CD14-positive monocyte (primary cell): ENCODE measurements at regions not wholly inside any gene's neighbourhood (a gene's known extent, or its start where the extent isn't known, plus 50 kb on each side); places are given as distances from the start of the nearest gene placed in this dataset.
"Not testable (repeated sequence)": the region's sequence is repeated elsewhere in the genome, so short reads cannot be mapped to it uniquely, and the experiment has no call there.

Experiments used
- DNase-seq, 3 donors: peaks; one replicate each; pipeline ENCODE4 v3.0.0-alpha.2; 2011 to 2022
- H2AFZ ChIP-seq: 2 replicates; pipeline ENCODE4 v1.6.0; 2012; ENCODE audit warnings: mild to moderate bottlenecking, low read depth, low read length, inconsistent platforms; ENCODE audit not compliant: insufficient read depth, poor library complexity, severe bottlenecking
- H3K27ac ChIP-seq, 2 donors: 1 replicate in 1 of 2; 2 replicates in 1 of 2; pipeline ENCODE4 v1.5.1; 2012 to 2013; ENCODE audit warnings: low read length in 2 of 2, control low read depth in 1 of 2, inconsistent platforms in 1 of 2, low read depth in 1 of 2, mild to moderate bottlenecking in 1 of 2
- H3K27me3 ChIP-seq, 2 donors: one replicate each; pipeline versions ENCODE4 v1.6.0 to v1.6.1; 2011 to 2013; ENCODE audit warnings: low read length in 2 of 2; ENCODE audit not compliant: control insufficient read depth in 2 of 2, insufficient read depth in 2 of 2
- H3K36me3 ChIP-seq, 2 donors: replicated peaks in 1 of 2; 1 replicate in 1 of 2; 2 replicates in 1 of 2; pipeline versions ENCODE4 v1.5.1 to v1.6.1; 2012 to 2013; ENCODE audit warnings: low read length in 2 of 2, control low read depth in 1 of 2, inconsistent platforms in 1 of 2, mild to moderate bottlenecking in 1 of 2; ENCODE audit not compliant: insufficient read depth in 2 of 2, control insufficient read depth in 1 of 2
- H3K4me1 ChIP-seq, 2 donors: 1 replicate in 1 of 2; 2 replicates in 1 of 2; pipeline versions ENCODE4 v1.5.1 to v1.6.1; 2012 to 2013; ENCODE audit warnings: low read length in 2 of 2, control low read depth in 1 of 2, inconsistent platforms in 1 of 2, mild to moderate bottlenecking in 1 of 2, moderate library complexity in 1 of 2; ENCODE audit not compliant: insufficient read depth in 2 of 2, control insufficient read depth in 1 of 2
- H3K4me2 ChIP-seq: replicated peaks from 2 replicates; pipeline ENCODE3; 2012; ENCODE audit warnings: low read length, moderate library complexity, mild to moderate bottlenecking; ENCODE audit not compliant: poor library complexity, severe bottlenecking; ENCODE audit errors: extremely low read depth
- H3K4me3 ChIP-seq, 3 experiments: fragments of 200-600 bp in 1 of 3; sonication (generic) in 1 of 3; replicated peaks in 1 of 3; 1 replicate in 2 of 3; 2 replicates in 1 of 3; pipeline ENCODE4 v1.5.1; 2011 to 2013; ENCODE audit warnings: low read length in 3 of 3, mild to moderate bottlenecking in 3 of 3, control low read depth in 2 of 3, low read depth in 2 of 3, inconsistent platforms in 1 of 3, moderate library complexity in 1 of 3
- H3K79me2 ChIP-seq: 2 replicates; pipeline ENCODE4 v1.6.0; 2012; ENCODE audit warnings: mild to moderate bottlenecking, control low read depth, inconsistent platforms, low read length, moderate library complexity; ENCODE audit not compliant: insufficient read depth
- H3K9ac ChIP-seq: 2 replicates; pipeline ENCODE4 v1.6.0; 2017; ENCODE audit warnings: low read length, mild to moderate bottlenecking; ENCODE audit not compliant: insufficient read depth, poor library complexity, severe bottlenecking
- H3K9me3 ChIP-seq, 2 donors: replicated peaks in 1 of 2; 1 replicate in 1 of 2; 2 replicates in 1 of 2; pipeline versions ENCODE4 v1.5.1 to v1.6.1; 2012 to 2013; ENCODE audit warnings: low read length in 2 of 2, control low read depth in 1 of 2; ENCODE audit not compliant: control insufficient read depth in 1 of 2, insufficient read depth in 1 of 2
- H4K20me1 ChIP-seq: 2 replicates; pipeline ENCODE4 v1.6.0; 2012; ENCODE audit warnings: mild to moderate bottlenecking, low read length, control low read depth, moderate library complexity; ENCODE audit not compliant: insufficient read depth
- H3K27ac Mint-ChIP-seq, 7 donors: one replicate each; pipeline ENCODE4 v1.8.0; 2020; ENCODE audit warnings: mild to moderate bottlenecking in 7 of 7, mixed read lengths in 7 of 7, moderate library complexity in 6 of 7, inconsistent platforms in 2 of 7
- H3K27me3 Mint-ChIP-seq, 3 donors: one replicate each; pipeline ENCODE4 v1.8.0; 2021 to 2022; ENCODE audit warnings: low read depth in 3 of 3, mild to moderate bottlenecking in 3 of 3, mixed read lengths in 3 of 3, moderate library complexity in 3 of 3, inconsistent platforms in 1 of 3
- H3K36me3 Mint-ChIP-seq, 2 donors: one replicate each; pipeline ENCODE4 v1.8.0; 2020; ENCODE audit warnings: mixed read lengths in 2 of 2, inconsistent platforms in 1 of 2, mild to moderate bottlenecking in 1 of 2
- H3K4me1 Mint-ChIP-seq: one replicate; pipeline ENCODE4 v1.8.0; 2020; ENCODE audit warnings: mild to moderate bottlenecking, mixed read lengths
- H3K4me3 Mint-ChIP-seq, 2 donors: one replicate each; pipeline ENCODE4 v1.8.0; 2020; ENCODE audit warnings: mild to moderate bottlenecking in 2 of 2, mixed read lengths in 2 of 2, moderate library complexity in 1 of 2
- H3K9me3 Mint-ChIP-seq, 7 donors: one replicate each; pipeline ENCODE4 v1.8.0; 2020 to 2022; ENCODE audit warnings: mixed read lengths in 7 of 7, mild to moderate bottlenecking in 6 of 7, moderate library complexity in 6 of 7, inconsistent platforms in 2 of 7
- WGBS: methylation state at CpG from one replicate; pipeline ENCODE4 v1.1.5; 2013; ENCODE audit warnings: missing lambda C conversion rate; ENCODE audit not compliant: insufficient coverage; 5-methylcytosine and 5-hydroxymethylcytosine counted together
- intact Hi-C, 2 donors: fragments of 100-400 bp; cut with micrococcal nuclease; formaldehyde crosslinking; loops; one replicate each; pipeline versions ENCODE4 v1.15.0 to v1.15.1; 2023
- TF ChIP-seq, protein P1 (sequence below): fragments of 200-600 bp; IDR thresholded peaks from one replicate; pipeline ENCODE4 v1.8.0; 2022; ENCODE audit warnings: antibody characterized with exemption, mild to moderate bottlenecking

DNA sequence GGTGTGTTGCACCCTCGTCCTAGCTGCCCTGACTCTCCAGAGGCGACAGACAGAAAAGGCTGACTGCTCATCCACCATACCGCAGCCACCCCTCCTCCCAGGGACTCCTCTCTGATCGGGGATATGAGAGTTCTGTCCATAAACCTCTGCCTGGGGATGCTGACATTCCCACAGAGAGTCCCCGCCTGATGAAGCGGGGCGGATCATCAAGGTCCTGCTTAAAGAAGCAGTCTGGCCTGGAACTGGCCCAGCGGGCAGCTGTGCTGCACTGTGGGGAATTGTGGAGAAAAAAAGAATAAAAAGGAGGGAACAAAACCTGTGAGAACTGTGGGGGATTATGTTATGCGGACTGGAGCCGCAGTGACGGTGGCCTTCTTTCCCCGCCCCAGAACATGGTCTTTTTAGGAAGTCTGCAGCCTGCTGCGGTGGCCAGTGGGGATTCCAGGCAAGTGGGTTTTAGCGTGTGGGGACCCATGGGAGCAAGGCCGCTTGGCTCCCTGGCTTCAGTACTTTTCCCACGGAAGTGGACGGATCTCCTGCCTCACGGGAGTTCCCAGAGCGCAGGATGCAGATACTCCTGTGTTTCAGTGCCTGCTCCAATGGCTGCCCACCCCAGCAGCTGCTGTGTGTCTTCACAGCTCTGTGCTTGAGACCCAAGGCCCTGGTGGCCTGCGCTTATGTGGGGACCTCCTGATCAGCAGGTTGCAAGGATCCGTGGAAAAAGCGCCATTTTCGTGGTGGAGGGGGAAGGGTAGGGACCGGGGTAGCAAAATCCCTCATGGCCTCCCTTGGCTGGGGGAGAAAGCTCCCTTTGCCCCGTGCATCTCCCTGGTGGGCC lies 1456.2 kb upstream of the SLC10A2 start:
- H3K27ac Mint-ChIP-seq = no peak overlapping the region
- Histone ChIP-seq H3K79me2 (no peaks in the 10 kb centered on the region), H3K9ac (no peak overlapping the region), H3K4me3 (no peak overlapping the region), H3K9me3 (peaks cover 26 to 45% of the 10 kb centered on the region in 2 donors), H2AFZ (no peak overlapping the region), H4K20me1 (no peaks in the 10 kb centered on the region), H3K27me3 (no peaks in the 10 kb centered on the region), H3K4me2 (no peak overlapping the region), H3K27ac (no peak overlapping the region), H3K4me1 (no peaks in the 10 kb centered on the region), H3K36me3 (no peaks in the 10 kb centered on the region)
- no peaks in the 10 kb centered on the region for H3K36me3 Mint-ChIP-seq
- intact Hi-C loops = no loop called here
- peaks cover 0 to 2% (median 2%) of the 10 kb centered on the region in 3 donors for H3K27me3 Mint-ChIP-seq
- TF ChIP-seq, protein P1, sequence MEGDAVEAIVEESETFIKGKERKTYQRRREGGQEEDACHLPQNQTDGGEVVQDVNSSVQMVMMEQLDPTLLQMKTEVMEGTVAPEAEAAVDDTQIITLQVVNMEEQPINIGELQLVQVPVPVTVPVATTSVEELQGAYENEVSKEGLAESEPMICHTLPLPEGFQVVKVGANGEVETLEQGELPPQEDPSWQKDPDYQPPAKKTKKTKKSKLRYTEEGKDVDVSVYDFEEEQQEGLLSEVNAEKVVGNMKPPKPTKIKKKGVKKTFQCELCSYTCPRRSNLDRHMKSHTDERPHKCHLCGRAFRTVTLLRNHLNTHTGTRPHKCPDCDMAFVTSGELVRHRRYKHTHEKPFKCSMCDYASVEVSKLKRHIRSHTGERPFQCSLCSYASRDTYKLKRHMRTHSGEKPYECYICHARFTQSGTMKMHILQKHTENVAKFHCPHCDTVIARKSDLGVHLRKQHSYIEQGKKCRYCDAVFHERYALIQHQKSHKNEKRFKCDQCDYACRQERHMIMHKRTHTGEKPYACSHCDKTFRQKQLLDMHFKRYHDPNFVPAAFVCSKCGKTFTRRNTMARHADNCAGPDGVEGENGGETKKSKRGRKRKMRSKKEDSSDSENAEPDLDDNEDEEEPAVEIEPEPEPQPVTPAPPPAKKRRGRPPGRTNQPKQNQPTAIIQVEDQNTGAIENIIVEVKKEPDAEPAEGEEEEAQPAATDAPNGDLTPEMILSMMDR = no peak
- H3K4me1 Mint-ChIP-seq = no peaks in the 10 kb centered on the region
- no peak for DNase-seq
- 95% methylated on average over 18 of the region's 25 CpGs for WGBS
- peaks cover 6 to 31% (median 18%) of the 10 kb centered on the region in 7 donors for H3K9me3 Mint-ChIP-seq
- H3K4me3 Mint-ChIP-seq = no peak overlapping the region

DNA sequence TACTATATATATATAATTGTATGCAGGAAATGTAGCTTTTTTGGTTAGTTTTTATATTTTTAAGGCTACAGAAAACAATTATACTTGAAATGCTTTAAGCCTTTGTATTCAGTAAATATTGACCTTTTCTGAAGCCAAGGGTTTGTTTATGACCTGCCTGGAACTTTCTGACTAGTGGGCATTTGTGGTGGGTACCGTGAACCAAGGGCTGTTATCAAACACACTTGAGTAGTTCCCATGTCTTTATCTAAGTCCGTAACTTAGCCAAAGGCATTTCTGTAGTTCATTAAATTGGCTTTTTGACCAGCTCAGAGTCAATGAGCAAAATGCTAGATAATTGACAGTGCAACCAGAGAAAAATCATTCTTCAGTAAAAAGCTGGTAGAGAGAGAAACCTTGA lies 1444.2 kb upstream of the SLC10A2 start:
- no peak for DNase-seq
- H4K20me1 ChIP-seq = no peaks in the 10 kb centered on the region
- H3K9me3 Mint-ChIP-seq = peaks cover 0 to 6% (median 0%) of the 10 kb centered on the region in 7 donors
- no peaks in the 10 kb centered on the region for H3K36me3 Mint-ChIP-seq
- no CpG with 5 or more reads among the region's 2 CpGs for WGBS
- H3K4me1 Mint-ChIP-seq = no peaks in the 10 kb centered on the region
- H3K4me3 Mint-ChIP-seq = no peak overlapping the region
- no peaks in the 10 kb centered on the region for H3K27me3 ChIP-seq
- H3K4me3 ChIP-seq = no peak overlapping the region
- no peak overlapping the region for H3K9ac ChIP-seq
- intact Hi-C loops = no loop called here
- H3K27ac ChIP-seq = no peak overlapping the region
- H3K79me2 ChIP-seq = no peaks in the 10 kb centered on the region
- H3K27ac Mint-ChIP-seq = no peak overlapping the region
- H3K27me3 Mint-ChIP-seq = no peaks in the 10 kb centered on the region
- TF ChIP-seq, protein P1 = no peak
- H3K4me2 ChIP-seq = no peak overlapping the region
- peaks cover 3 to 7% of the 10 kb centered on the region in 2 donors for H3K9me3 ChIP-seq
- H2AFZ ChIP-seq = no peak overlapping the region
- H3K36me3 ChIP-seq = no peaks in the 10 kb centered on the region
- H3K4me1 ChIP-seq = no peaks in the 10 kb centered on the region

DNA sequence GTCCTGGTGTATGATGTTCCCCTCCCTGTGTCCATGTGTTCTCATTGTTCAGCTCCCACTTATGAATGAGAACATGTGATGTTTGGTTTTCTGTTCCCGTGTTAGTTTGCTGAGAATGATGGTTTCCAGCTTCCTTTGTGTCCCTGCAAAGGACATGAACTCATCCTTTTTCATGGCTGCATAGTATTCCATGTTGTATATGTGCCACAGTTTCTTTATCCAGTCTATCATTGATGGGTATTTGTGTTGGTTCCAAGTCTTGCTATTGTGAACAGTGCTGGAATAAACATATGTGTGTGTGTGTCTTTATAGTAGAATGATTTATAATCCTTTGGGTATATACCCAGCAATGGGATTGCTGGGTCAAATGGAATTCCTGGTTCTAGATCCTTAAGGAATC lies 1427.3 kb upstream of the SLC10A2 start:
- H3K4me1 Mint-ChIP-seq, H3K27me3 ChIP-seq, H3K27ac Mint-ChIP-seq, H3K79me2 ChIP-seq, H3K4me1 ChIP-seq, H3K9me3 Mint-ChIP-seq, DNase-seq, H4K20me1 ChIP-seq, H3K36me3 Mint-ChIP-seq, H3K4me2 ChIP-seq, H3K9me3 ChIP-seq, H3K27ac ChIP-seq, H2AFZ ChIP-seq, intact Hi-C loops, H3K4me3 Mint-ChIP-seq, H3K9ac ChIP-seq, H3K36me3 ChIP-seq, H3K27me3 Mint-ChIP-seq, H3K4me3 ChIP-seq: not testable (repeated sequence)
- WGBS = no CpG with 5 or more reads among the region's 1 CpG
